ENCODE measurements at regions not wholly inside any gene's neighbourhood (a gene's known extent, or its start where the extent isn't known, plus 50 kb on each side); places are given as distances from the start of the nearest gene placed in this dataset.
"Not testable (repeated sequence)": the region's sequence is repeated elsewhere in the genome, so short reads cannot be mapped to it uniquely, and the experiment has no call there.

- H2BK15ac ChIP-seq (ENCODE audit: low read length); FAIRE-seq; H3K4me2 ChIP-seq (ENCODE audit: insufficient read depth in 1 of 2, low read depth in 2 of 2, low read length in 2 of 2); H3K79me1 ChIP-seq (ENCODE audit: low read depth, low read length); H2BK12ac ChIP-seq (ENCODE audit: low read depth, low read length); H4K91ac ChIP-seq (replicated peaks; ENCODE audit: insufficient read length, low read length); H2BK120ac ChIP-seq (replicated peaks; ENCODE audit: low read depth, low read length); POLR2A ChIA-PET (ENCODE audit: partially characterized antibody); H3K4me3 ChIP-seq (ENCODE audit: extremely low read depth in 1 of 4, insufficient read depth in 2 of 4, low read depth in 3 of 4, low read length in 4 of 4); H4K8ac ChIP-seq (ENCODE audit: extremely low read depth, insufficient read depth, low read length); H3K79me2 ChIP-seq (ENCODE audit: control insufficient read depth in 1 of 2, insufficient read depth in 2 of 2, low read length in 2 of 2); H3K23ac ChIP-seq (ENCODE audit: insufficient read length); CTCF ChIA-PET (ENCODE audit: partially characterized antibody); H4K20me1 ChIP-seq (replicated peaks in 1 of 2; ENCODE audit: control insufficient read depth in 1 of 2, insufficient read depth in 2 of 2, low read length in 2 of 2); H2BK20ac ChIP-seq (ENCODE audit: low read length); H3K9ac ChIP-seq (replicated peaks in 1 of 4; ENCODE audit: extremely low read depth in 1 of 4, low read depth in 3 of 4, low read length in 3 of 4); H3K4ac ChIP-seq (replicated peaks; ENCODE audit: insufficient read length, low read depth, low read length); DNase-seq (ENCODE audit: low read depth in 1 of 2, low spot score in 2 of 2); H3K4me1 ChIP-seq (replicated peaks in 1 of 4; ENCODE audit: control insufficient read depth in 3 of 4, insufficient read depth in 4 of 4, low read length in 3 of 4); H2AK5ac ChIP-seq (ENCODE audit: low read depth, low read length); H3K18ac ChIP-seq (ENCODE audit: extremely low read depth, low read length); H4K5ac ChIP-seq (ENCODE audit: insufficient read length, low read depth, low read length); H3K36me3 ChIP-seq (ENCODE audit: control insufficient read depth in 2 of 4, insufficient read depth in 4 of 4, low read length in 3 of 4); H3K27ac ChIP-seq (ENCODE audit: low read depth, low read length); H3K27me3 ChIP-seq (replicated peaks in 1 of 4; ENCODE audit: control insufficient read depth in 3 of 4, extremely low read depth in 1 of 4, insufficient read depth in 3 of 4, low read length in 3 of 4); H2AFZ ChIP-seq (ENCODE audit: low read length); H2BK5ac ChIP-seq (ENCODE audit: low read depth, low read length); H3K14ac ChIP-seq (ENCODE audit: insufficient read length); H3K23me2 ChIP-seq (ENCODE audit: low read depth, low read length); H3K56ac ChIP-seq (replicated peaks; ENCODE audit: insufficient read length, low read depth, low read length): not testable (repeated sequence)
- WGBS, 2 experiments (ENCODE audit: extremely low coverage in 1 of 2, insufficient coverage in 1 of 2, insufficient read length in 1 of 2, insufficient replicate concordance in 2 of 2, low coverage in 1 of 2, low lambda C conversion rate in 2 of 2, missing lambda C conversion rate in 1 of 2) = 58% methylated on average over 1 of the region's 1 CpG; no CpG with 5 or more reads in 1 of the 2 experiments
- H3K9me3 ChIP-seq (ENCODE audit: insufficient read depth in 2 of 2, low read depth in 1 of 2, low read length in 1 of 2) = peaks cover 6 to 16% of the 10 kb centered on the region in 2 experiments; a peak in 3 of 4 replicates
Measured at GRCh38 chr6:58171025-58171424, 853.6 kb downstream of the PRIM2 start.

- CTCF ChIA-PET (ENCODE audit: partially characterized antibody); H3K36me3 ChIP-seq (ENCODE audit: control insufficient read depth in 2 of 4, insufficient read depth in 4 of 4, low read length in 3 of 4); H4K91ac ChIP-seq (replicated peaks; ENCODE audit: insufficient read length, low read length); H3K23me2 ChIP-seq (ENCODE audit: low read depth, low read length); H3K79me1 ChIP-seq (ENCODE audit: low read depth, low read length); DNase-seq (ENCODE audit: low read depth in 1 of 2, low spot score in 2 of 2); H3K9me3 ChIP-seq (ENCODE audit: insufficient read depth in 2 of 2, low read depth in 1 of 2, low read length in 1 of 2); H4K5ac ChIP-seq (ENCODE audit: insufficient read length, low read depth, low read length); H2BK20ac ChIP-seq (ENCODE audit: low read length); H3K27ac ChIP-seq (ENCODE audit: low read depth, low read length); H3K14ac ChIP-seq (ENCODE audit: insufficient read length); H3K79me2 ChIP-seq (ENCODE audit: control insufficient read depth in 1 of 2, insufficient read depth in 2 of 2, low read length in 2 of 2); H3K9ac ChIP-seq (replicated peaks in 1 of 4; ENCODE audit: extremely low read depth in 1 of 4, low read depth in 3 of 4, low read length in 3 of 4); POLR2A ChIA-PET (ENCODE audit: partially characterized antibody); H3K4me2 ChIP-seq (ENCODE audit: insufficient read depth in 1 of 2, low read depth in 2 of 2, low read length in 2 of 2); H2BK120ac ChIP-seq (replicated peaks; ENCODE audit: low read depth, low read length); H3K4ac ChIP-seq (replicated peaks; ENCODE audit: insufficient read length, low read depth, low read length); H3K56ac ChIP-seq (replicated peaks; ENCODE audit: insufficient read length, low read depth, low read length); H3K18ac ChIP-seq (ENCODE audit: extremely low read depth, low read length); H3K4me1 ChIP-seq (replicated peaks in 1 of 4; ENCODE audit: control insufficient read depth in 3 of 4, insufficient read depth in 4 of 4, low read length in 3 of 4); H2BK12ac ChIP-seq (ENCODE audit: low read depth, low read length); H4K20me1 ChIP-seq (replicated peaks in 1 of 2; ENCODE audit: control insufficient read depth in 1 of 2, insufficient read depth in 2 of 2, low read length in 2 of 2); H3K27me3 ChIP-seq (replicated peaks in 1 of 4; ENCODE audit: control insufficient read depth in 3 of 4, extremely low read depth in 1 of 4, insufficient read depth in 3 of 4, low read length in 3 of 4); H2AK5ac ChIP-seq (ENCODE audit: low read depth, low read length); H3K23ac ChIP-seq (ENCODE audit: insufficient read length); H2BK5ac ChIP-seq (ENCODE audit: low read depth, low read length); H2AFZ ChIP-seq (ENCODE audit: low read length); H4K8ac ChIP-seq (ENCODE audit: extremely low read depth, insufficient read depth, low read length); H3K4me3 ChIP-seq (ENCODE audit: extremely low read depth in 1 of 4, insufficient read depth in 2 of 4, low read depth in 3 of 4, low read length in 4 of 4); H2BK15ac ChIP-seq (ENCODE audit: low read length): not testable (repeated sequence)
- WGBS, 2 experiments (ENCODE audit: extremely low coverage in 1 of 2, insufficient coverage in 1 of 2, insufficient read length in 1 of 2, insufficient replicate concordance in 2 of 2, low coverage in 1 of 2, low lambda C conversion rate in 2 of 2, missing lambda C conversion rate in 1 of 2) = 83% methylated on average over 2 of the region's 2 CpGs; no CpG with 5 or more reads in 1 of the 2 experiments
- peak; percentile 63 for FAIRE-seq
Measured at GRCh38 chr6:58181557-58182065, 864.2 kb downstream of the PRIM2 start.
